Keratinocyte (primary cell): ENCODE measurements at regions not wholly inside any gene's neighbourhood (a gene's known extent, or its start where the extent isn't known, plus 50 kb on each side); places are given as distances from the start of the nearest gene placed in this dataset.
A peak's percentile ranks its signal among the peaks of the same experiment; 100 is the strongest.

Experiments
- DNase-seq: peaks from one replicate; pipeline ENCODE4 v3.0.0-alpha.2; 2011; ENCODE audit warnings: low read depth, missing footprints, low spot score
- FAIRE-seq: peaks from 2 replicates; lab custom pipeline; 2011; peaks lifted over from hg19 to GRCh38; lab: Jason Lieb, UNC
- H2AFZ ChIP-seq: 2 replicates; pipeline ENCODE4 v1.6.0; 2012; ENCODE audit warnings: low read length, control low read depth, inconsistent platforms; ENCODE audit not compliant: control insufficient read depth
- H3K27ac ChIP-seq: 2 replicates; pipeline ENCODE4 v1.5.1; 2011; ENCODE audit warnings: low read length; ENCODE audit not compliant: control insufficient read depth, insufficient read depth
- H3K27me3 ChIP-seq: 3 replicates; pipeline ENCODE4 v1.6.0; 2011; ENCODE audit warnings: low read length; ENCODE audit not compliant: control insufficient read depth, insufficient read depth; ENCODE audit errors: extremely low read depth
- H3K36me3 ChIP-seq, 2 experiments: 2 replicates in 1 of 2; 3 replicates in 1 of 2; pipeline ENCODE4 v1.5.1; 2011; ENCODE audit warnings: low read length in 2 of 2, mild to moderate bottlenecking in 1 of 2; ENCODE audit not compliant: control insufficient read depth in 2 of 2, insufficient read depth in 2 of 2; ENCODE audit errors: extremely low read depth in 1 of 2
- H3K4me1 ChIP-seq: 3 replicates; pipeline ENCODE4 v1.5.1; 2011; ENCODE audit warnings: low read length; ENCODE audit not compliant: control insufficient read depth, insufficient read depth; ENCODE audit errors: extremely low read depth
- H3K4me2 ChIP-seq: 3 replicates; pipeline ENCODE4 v1.6.0; 2011; ENCODE audit warnings: low read depth, low read length; ENCODE audit not compliant: control insufficient read depth, insufficient read depth; ENCODE audit errors: extremely low read depth
- H3K4me3 ChIP-seq, 3 experiments: fragments of 200-600 bp in 1 of 3; sonication (generic) in 1 of 3; 2 replicates in 2 of 3; 3 replicates in 1 of 3; pipeline ENCODE4 v1.5.1; 2011 to 2016; ENCODE audit warnings: low read length in 3 of 3, mild to moderate bottlenecking in 3 of 3, control low read depth in 2 of 3, inconsistent platforms in 1 of 3, low read depth in 1 of 3, mixed read lengths in 1 of 3, mixed run types in 1 of 3, moderate library complexity in 1 of 3; ENCODE audit not compliant: control insufficient read depth in 2 of 3, insufficient read depth in 2 of 3; ENCODE audit errors: extremely low read depth in 1 of 3
- H3K79me2 ChIP-seq: 2 replicates; pipeline ENCODE4 v1.6.0; 2012; ENCODE audit warnings: low read length; ENCODE audit not compliant: control insufficient read depth, insufficient read depth
- H3K9ac ChIP-seq: 3 replicates; pipeline ENCODE4 v1.6.0; 2011; ENCODE audit warnings: low read length; ENCODE audit not compliant: control insufficient read depth, insufficient read depth; ENCODE audit errors: extremely low read depth
- H3K9me1 ChIP-seq: 3 replicates; pipeline ENCODE4 v1.6.0; 2011; ENCODE audit warnings: low read length; ENCODE audit not compliant: control insufficient read depth, insufficient read depth; ENCODE audit errors: extremely low read depth
- H3K9me3 ChIP-seq: 2 replicates; pipeline ENCODE4 v1.5.1; 2012; ENCODE audit warnings: low read depth, low read length; ENCODE audit not compliant: control insufficient read depth
- H4K20me1 ChIP-seq: 3 replicates; pipeline ENCODE4 v1.6.0; 2011; ENCODE audit warnings: low read length; ENCODE audit not compliant: control insufficient read depth, insufficient read depth; ENCODE audit errors: extremely low read depth
- EZH2 ChIP-seq: IDR thresholded peaks from one replicate; pipeline ENCODE4 v1.6.1; 2012; ENCODE audit warnings: inconsistent platforms, mild to moderate bottlenecking, low read length, moderate library complexity
- dilution Hi-C: fragments of 300-500 bp; cut with MboI; formaldehyde crosslinking; loops from one replicate; pipeline ENCODE4 v1.7.0; 2020; ENCODE audit warnings: low sequenced_read_pairs; ENCODE audit not compliant: extremely low pct_ligation_motif_present
- TF ChIP-seq, protein P1 (sequence below), 3 experiments: IDR thresholded peaks in 1 of 3; conservative IDR thresholded peaks in 1 of 3; optimal IDR thresholded peaks in 1 of 3; 2 replicates in 2 of 3; 3 replicates in 1 of 3; pipeline versions ENCODE3 to v1.5.1; 2011; ENCODE audit warnings: low read length in 3 of 3, mild to moderate bottlenecking in 3 of 3, moderate library complexity in 2 of 3, control low read depth in 1 of 3, inconsistent platforms in 1 of 3; ENCODE audit not compliant: insufficient read depth in 2 of 3; ENCODE audit errors: extremely low read depth in 1 of 3

DNA sequence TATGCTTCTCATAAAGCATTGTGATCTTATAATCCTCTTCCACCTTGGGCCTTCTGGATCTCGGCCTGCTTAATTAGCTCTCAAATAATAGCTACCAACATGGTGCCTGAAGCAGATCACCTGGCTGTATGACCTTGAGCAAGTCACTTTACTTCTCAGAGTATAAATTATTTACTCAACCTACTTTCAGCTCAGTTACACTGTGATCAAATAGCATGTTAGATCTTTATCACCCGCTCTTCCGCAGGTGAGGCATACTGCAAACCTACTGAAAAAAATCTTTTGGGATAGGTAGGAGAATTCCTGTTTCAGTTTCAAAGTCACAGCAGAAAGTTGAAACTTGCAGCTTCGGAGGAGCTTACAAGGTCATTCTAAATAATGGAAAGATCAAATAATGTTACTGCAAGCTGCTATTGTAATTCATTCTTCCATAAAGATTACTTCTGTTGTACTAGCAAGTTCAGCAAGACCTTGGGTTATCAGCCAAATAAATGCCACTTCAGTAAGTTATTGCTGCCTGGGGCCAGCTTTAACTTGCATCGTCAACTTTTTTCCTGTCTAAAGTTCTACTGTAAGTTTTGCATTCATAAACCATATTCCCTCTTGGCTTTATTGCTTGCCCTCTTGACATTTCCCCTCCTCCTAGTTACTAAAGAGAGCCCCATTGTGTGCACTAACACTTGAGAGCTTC is 268.4 kb upstream of the ATP11B start:
- Histone ChIP-seq H3K9me1 (no peaks in the 10 kb centered on the region), H3K9ac (no peak overlapping the region), H3K4me1 (peaks cover 7% of the 10 kb centered on the region), H3K27ac (no peak overlapping the region), H2AFZ (no peak overlapping the region), H3K79me2 (no peaks in the 10 kb centered on the region), H4K20me1 (no peaks in the 10 kb centered on the region), H3K9me3 (no peaks in the 10 kb centered on the region), H3K27me3 (no peaks in the 10 kb centered on the region), H3K4me3 (no peak overlapping the region), H3K4me2 (peak overlapping the region; percentile 27), H3K36me3 (no peaks in the 10 kb centered on the region)
- FAIRE-seq (peak; percentile 74), DNase-seq (no peak)
- TF ChIP-seq EZH2, result no peak
- TF ChIP-seq, protein P1, sequence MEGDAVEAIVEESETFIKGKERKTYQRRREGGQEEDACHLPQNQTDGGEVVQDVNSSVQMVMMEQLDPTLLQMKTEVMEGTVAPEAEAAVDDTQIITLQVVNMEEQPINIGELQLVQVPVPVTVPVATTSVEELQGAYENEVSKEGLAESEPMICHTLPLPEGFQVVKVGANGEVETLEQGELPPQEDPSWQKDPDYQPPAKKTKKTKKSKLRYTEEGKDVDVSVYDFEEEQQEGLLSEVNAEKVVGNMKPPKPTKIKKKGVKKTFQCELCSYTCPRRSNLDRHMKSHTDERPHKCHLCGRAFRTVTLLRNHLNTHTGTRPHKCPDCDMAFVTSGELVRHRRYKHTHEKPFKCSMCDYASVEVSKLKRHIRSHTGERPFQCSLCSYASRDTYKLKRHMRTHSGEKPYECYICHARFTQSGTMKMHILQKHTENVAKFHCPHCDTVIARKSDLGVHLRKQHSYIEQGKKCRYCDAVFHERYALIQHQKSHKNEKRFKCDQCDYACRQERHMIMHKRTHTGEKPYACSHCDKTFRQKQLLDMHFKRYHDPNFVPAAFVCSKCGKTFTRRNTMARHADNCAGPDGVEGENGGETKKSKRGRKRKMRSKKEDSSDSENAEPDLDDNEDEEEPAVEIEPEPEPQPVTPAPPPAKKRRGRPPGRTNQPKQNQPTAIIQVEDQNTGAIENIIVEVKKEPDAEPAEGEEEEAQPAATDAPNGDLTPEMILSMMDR (optimal IDR thresholded peaks at IDR 0.05 in 1 of 3, IDR thresholded peaks at IDR 0.05 in 1 of 3, conservative IDR thresholded peaks at IDR 0.05 in 1 of 3; ENCODE audit: extremely low read depth in 1 of 3, insufficient read depth in 2 of 3, low read length in 3 of 3), result no peak
- dilution Hi-C loops, result no loop called here

DNA sequence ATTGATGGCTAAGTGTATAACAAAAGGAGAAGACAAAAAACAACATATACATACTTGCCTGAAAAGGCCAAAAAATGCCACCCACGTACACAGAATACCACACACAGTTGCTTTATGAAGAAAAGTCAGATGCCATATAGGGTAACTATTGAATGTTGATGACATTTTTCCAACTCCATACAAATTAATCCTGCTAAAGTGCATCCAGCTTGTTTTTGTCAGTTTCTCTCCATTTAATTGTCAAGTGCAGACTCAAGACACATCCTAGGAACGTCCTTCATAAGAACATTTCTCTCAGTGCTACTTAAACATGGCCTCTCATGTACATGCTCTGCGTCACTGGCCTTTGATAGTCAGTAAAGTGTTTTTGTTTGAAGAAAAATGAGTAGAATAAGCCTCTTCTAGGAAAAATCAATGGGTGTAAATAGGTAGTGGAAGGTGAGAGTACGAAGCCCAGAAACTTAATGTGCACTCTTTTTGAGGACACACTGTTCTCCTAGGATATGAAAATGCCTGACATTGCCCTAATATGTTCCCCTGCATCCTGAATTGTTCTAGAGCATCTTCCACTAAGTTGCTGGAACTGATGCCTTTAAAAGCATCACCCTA is 267.4 kb upstream of the ATP11B start:
- no peaks in the 10 kb centered on the region for H3K9me1 ChIP-seq
- no peaks in the 10 kb centered on the region for H4K20me1 ChIP-seq
- H3K9me3 ChIP-seq, result no peaks in the 10 kb centered on the region
- no peak for FAIRE-seq
- no peak overlapping the region for H3K27ac ChIP-seq
- peaks cover 7% of the 10 kb centered on the region for H3K4me1 ChIP-seq
- H3K79me2 ChIP-seq, result no peaks in the 10 kb centered on the region
- dilution Hi-C loops, result no loop called here
- no peak overlapping the region for H3K4me2 ChIP-seq
- no peak overlapping the region for H3K9ac ChIP-seq
- no peak overlapping the region for H2AFZ ChIP-seq
- H3K27me3 ChIP-seq, result no peaks in the 10 kb centered on the region
- H3K36me3 ChIP-seq, result no peaks in the 10 kb centered on the region
- DNase-seq, result no peak
- TF ChIP-seq, protein P1 (optimal IDR thresholded peaks at IDR 0.05 in 1 of 3, IDR thresholded peaks at IDR 0.05 in 1 of 3, conservative IDR thresholded peaks at IDR 0.05 in 1 of 3; ENCODE audit: extremely low read depth in 1 of 3, insufficient read depth in 2 of 3, low read length in 3 of 3), result no peak
- TF ChIP-seq EZH2, result no peak
- H3K4me3 ChIP-seq, result no peak overlapping the region
